ENCODE measurements at regions not wholly inside any gene's neighbourhood (a gene's known extent, or its start where the extent isn't known, plus 50 kb on each side); places are given as distances from the start of the nearest gene placed in this dataset.
"Not testable (repeated sequence)": the region's sequence is repeated elsewhere in the genome, so short reads cannot be mapped to it uniquely, and the experiment has no call there.

GRCh38 chr6:130494729-130495128, 128.9 kb downstream of the TMEM200A start:
- TF ChIP-seq CTCF (IDR thresholded peaks at IDR 0.05), result no peak
- Histone ChIP-seq H3K36me3 (no peaks in the 10 kb centered on the region), H3K4me3 (no peak overlapping the region), H3K9me3 (no peaks in the 10 kb centered on the region), H3K27me3 (ENCODE audit: low read depth) (no peaks in the 10 kb centered on the region), H3K27ac (no peak overlapping the region), H3K4me1 (no peaks in the 10 kb centered on the region)
- DNase-seq, result no peak
- ATAC-seq, result no peak
- intact Hi-C loops (cut with DNase I), result no loop called here

GRCh38 chr6:130500693-130501092, 134.9 kb downstream of the TMEM200A start:
- no peak overlapping the region for H3K4me3 ChIP-seq
- ATAC-seq, result no peak
- no peak for TF ChIP-seq CTCF (IDR thresholded peaks at IDR 0.05)
- intact Hi-C loops (cut with DNase I), result no loop called here
- no peaks in the 10 kb centered on the region for H3K27me3 ChIP-seq (ENCODE audit: low read depth)
- no peaks in the 10 kb centered on the region for H3K36me3 ChIP-seq
- no peak overlapping the region for H3K27ac ChIP-seq
- no peaks in the 10 kb centered on the region for H3K4me1 ChIP-seq
- no peak for DNase-seq
- no peaks in the 10 kb centered on the region for H3K9me3 ChIP-seq

GRCh38 chr6:130503146-130503545, 137.3 kb downstream of the TMEM200A start:
- no peak for TF ChIP-seq CTCF (IDR thresholded peaks at IDR 0.05)
- H3K4me3 ChIP-seq, result no peak overlapping the region
- H3K4me1 ChIP-seq, result no peaks in the 10 kb centered on the region
- intact Hi-C loops (cut with DNase I), result no loop called here
- no peaks in the 10 kb centered on the region for H3K27me3 ChIP-seq (ENCODE audit: low read depth)
- no peak overlapping the region for H3K27ac ChIP-seq
- DNase-seq (no peak), ATAC-seq (no peak)
- no peaks in the 10 kb centered on the region for H3K9me3 ChIP-seq
- no peaks in the 10 kb centered on the region for H3K36me3 ChIP-seq

GRCh38 chr6:130505808-130506598, 140.2 kb downstream of the TMEM200A start:
- H3K36me3 ChIP-seq, result no peaks in the 10 kb centered on the region
- no peaks in the 10 kb centered on the region for H3K9me3 ChIP-seq
- H3K27ac ChIP-seq, result no peak overlapping the region
- H3K27me3 ChIP-seq (ENCODE audit: low read depth), result no peaks in the 10 kb centered on the region
- ATAC-seq, result no peak
- TF ChIP-seq CTCF (IDR thresholded peaks at IDR 0.05), result no peak
- H3K4me1 ChIP-seq, result no peaks in the 10 kb centered on the region
- intact Hi-C loops (cut with DNase I), result no loop called here
- no peak for DNase-seq
- H3K4me3 ChIP-seq, result no peak overlapping the region

- DNase-seq; intact Hi-C loops (cut with DNase I); ATAC-seq; H3K27me3 ChIP-seq (ENCODE audit: low read depth); H3K4me1 ChIP-seq; H3K4me3 ChIP-seq; H3K27ac ChIP-seq; H3K9me3 ChIP-seq; H3K36me3 ChIP-seq: not testable (repeated sequence)
Observed at GRCh38 chr6:130507005-130507665, 141.3 kb downstream of the TMEM200A start.

GRCh38 chr6:130507666-130508028, 141.8 kb downstream of the TMEM200A start:
- H3K36me3 ChIP-seq, result no peaks in the 10 kb centered on the region
- DNase-seq (no peak), ATAC-seq (no peak)
- no peaks in the 10 kb centered on the region for H3K27me3 ChIP-seq (ENCODE audit: low read depth)
- no peak for TF ChIP-seq CTCF (IDR thresholded peaks at IDR 0.05)
- intact Hi-C loops (cut with DNase I), result no loop called here
- H3K9me3 ChIP-seq, result no peaks in the 10 kb centered on the region
- H3K27ac ChIP-seq, result no peak overlapping the region
- H3K4me1 ChIP-seq, result no peaks in the 10 kb centered on the region
- no peak overlapping the region for H3K4me3 ChIP-seq
